ENCODE measurements at regions not wholly inside any gene's neighbourhood (a gene's known extent, or its start where the extent isn't known, plus 50 kb on each side); places are given as distances from the start of the nearest gene placed in this dataset.

GRCh38 chr19:28966737-28967399 is 246.1 kb downstream of the UQCRFS1 start:
- TF ChIP-seq ZNF384 (IDR thresholded peaks at IDR 0.05) (no peak), FOXK2 (IDR thresholded peaks at IDR 0.05) (no peak), ARNT (IDR thresholded peaks at IDR 0.05) (no peak), PKNOX1 (IDR thresholded peaks at IDR 0.05) (no peak), BHLHE40 (IDR thresholded peaks at IDR 0.05; ENCODE audit: borderline replicate concordance) (no peak), TARDBP (IDR thresholded peaks at IDR 0.05) (no peak)
